ENCODE measurements at regions not wholly inside any gene's neighbourhood (a gene's known extent, or its start where the extent isn't known, plus 50 kb on each side); places are given as distances from the start of the nearest gene placed in this dataset.

DNA sequence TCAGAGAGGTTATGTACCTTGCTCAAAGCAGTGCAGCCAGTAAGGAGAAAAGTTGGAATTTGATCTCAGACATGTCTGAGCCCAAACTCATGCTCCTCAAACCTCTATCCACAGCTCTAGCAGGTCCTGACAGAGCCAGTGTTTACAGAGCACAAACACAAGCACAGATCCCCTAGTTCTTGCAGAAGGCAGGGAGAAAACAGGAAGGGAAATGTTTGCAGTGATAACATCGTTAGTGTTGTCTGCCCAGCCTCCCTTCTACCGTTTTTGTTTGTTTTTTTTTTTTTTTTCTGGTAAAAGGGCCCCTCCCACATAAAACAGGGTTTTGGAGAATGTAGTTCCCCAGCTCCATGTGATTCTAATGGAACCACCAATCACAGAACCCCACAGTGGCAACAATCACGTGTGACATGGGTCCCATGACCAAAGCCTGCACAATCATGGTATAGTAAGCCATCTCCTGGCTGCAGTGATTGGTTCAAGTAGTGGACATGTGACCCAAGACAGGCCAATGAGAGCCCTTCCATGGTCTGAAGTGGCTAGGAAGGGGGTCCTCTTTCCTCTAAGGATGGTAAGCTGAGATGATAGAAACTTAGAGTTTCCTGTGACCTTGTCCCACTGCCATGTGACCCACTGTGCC, 513.4 kb downstream of the MED13L start:
- no peaks in the 10 kb centered on the region for H3K36me3 ChIP-seq (ENCODE audit: insufficient read depth, low read length)
- no peaks in the 10 kb centered on the region for H4K20me1 ChIP-seq (ENCODE audit: insufficient read depth)
- no peak overlapping the region for H2AFZ ChIP-seq (ENCODE audit: low read depth, low read length)
- H3K9ac ChIP-seq (ENCODE audit: low read length), result no peak overlapping the region
- TF ChIP-seq TAF1 (IDR thresholded peaks at IDR 0.05; ENCODE audit: low read depth), result no peak
- no peak for TF ChIP-seq POLR2AphosphoS5 (IDR thresholded peaks at IDR 0.05)
- TF ChIP-seq, protein P1, sequence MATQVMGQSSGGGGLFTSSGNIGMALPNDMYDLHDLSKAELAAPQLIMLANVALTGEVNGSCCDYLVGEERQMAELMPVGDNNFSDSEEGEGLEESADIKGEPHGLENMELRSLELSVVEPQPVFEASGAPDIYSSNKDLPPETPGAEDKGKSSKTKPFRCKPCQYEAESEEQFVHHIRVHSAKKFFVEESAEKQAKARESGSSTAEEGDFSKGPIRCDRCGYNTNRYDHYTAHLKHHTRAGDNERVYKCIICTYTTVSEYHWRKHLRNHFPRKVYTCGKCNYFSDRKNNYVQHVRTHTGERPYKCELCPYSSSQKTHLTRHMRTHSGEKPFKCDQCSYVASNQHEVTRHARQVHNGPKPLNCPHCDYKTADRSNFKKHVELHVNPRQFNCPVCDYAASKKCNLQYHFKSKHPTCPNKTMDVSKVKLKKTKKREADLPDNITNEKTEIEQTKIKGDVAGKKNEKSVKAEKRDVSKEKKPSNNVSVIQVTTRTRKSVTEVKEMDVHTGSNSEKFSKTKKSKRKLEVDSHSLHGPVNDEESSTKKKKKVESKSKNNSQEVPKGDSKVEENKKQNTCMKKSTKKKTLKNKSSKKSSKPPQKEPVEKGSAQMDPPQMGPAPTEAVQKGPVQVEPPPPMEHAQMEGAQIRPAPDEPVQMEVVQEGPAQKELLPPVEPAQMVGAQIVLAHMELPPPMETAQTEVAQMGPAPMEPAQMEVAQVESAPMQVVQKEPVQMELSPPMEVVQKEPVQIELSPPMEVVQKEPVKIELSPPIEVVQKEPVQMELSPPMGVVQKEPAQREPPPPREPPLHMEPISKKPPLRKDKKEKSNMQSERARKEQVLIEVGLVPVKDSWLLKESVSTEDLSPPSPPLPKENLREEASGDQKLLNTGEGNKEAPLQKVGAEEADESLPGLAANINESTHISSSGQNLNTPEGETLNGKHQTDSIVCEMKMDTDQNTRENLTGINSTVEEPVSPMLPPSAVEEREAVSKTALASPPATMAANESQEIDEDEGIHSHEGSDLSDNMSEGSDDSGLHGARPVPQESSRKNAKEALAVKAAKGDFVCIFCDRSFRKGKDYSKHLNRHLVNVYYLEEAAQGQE (IDR thresholded peaks at IDR 0.05; ENCODE audit: borderline replicate concordance), result no peak
- TF ChIP-seq SMC3 (conservative IDR thresholded peaks at IDR 0.05; ENCODE audit: poor library complexity), result no peak
- no peak for TF ChIP-seq EZH2 (IDR thresholded peaks at IDR 0.05; ENCODE audit: borderline replicate concordance, insufficient read depth, low read length, poor library complexity, severe bottlenecking)
- H3K79me2 ChIP-seq (replicated peaks; ENCODE audit: insufficient read depth, low read length), result no peaks in the 10 kb centered on the region
- peaks cover 30% of the 10 kb centered on the region for H3K27me3 ChIP-seq (ENCODE audit: insufficient read depth, low read depth, low read length)
- H3K4me3 ChIP-seq (ENCODE audit: low read length), result no peak overlapping the region
- no peaks in the 10 kb centered on the region for H3K9me3 ChIP-seq (ENCODE audit: low read length)
- H3K4me2 ChIP-seq (ENCODE audit: low read length), result no peak overlapping the region
- H3K9me2 ChIP-seq (ENCODE audit: insufficient read depth, low read length), result no peaks in the 10 kb centered on the region
- H3F3A ChIP-seq (ENCODE audit: insufficient read depth, low read length, poor library complexity, severe bottlenecking), result no peaks in the 10 kb centered on the region
- no peak overlapping the region for H3K27ac ChIP-seq (ENCODE audit: low read length)

DNA sequence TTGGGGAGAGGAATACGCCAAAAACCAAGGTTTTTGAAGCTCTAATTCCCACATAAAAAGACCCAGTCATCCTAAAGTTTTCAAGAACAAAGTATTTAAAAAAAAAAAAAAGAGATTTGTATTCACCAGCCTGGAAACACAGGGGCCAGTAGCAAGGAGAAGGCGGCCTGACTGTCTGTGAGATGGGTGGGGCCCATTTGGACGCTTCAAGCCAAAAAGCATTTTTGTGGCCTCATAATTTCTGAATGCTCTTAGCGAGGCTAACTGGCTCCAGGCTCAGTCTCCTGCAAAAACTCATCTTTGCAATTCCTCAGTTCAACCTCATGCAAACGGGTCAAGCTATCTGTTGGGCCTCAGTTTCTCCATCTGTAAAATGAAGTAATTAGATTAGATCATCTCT, 514.1 kb downstream of the MED13L start:
- H3K4me2 ChIP-seq (ENCODE audit: low read length), result no peak overlapping the region

More for the DNA sequence above, 514.1 kb downstream of the MED13L start:
- H4K20me1 ChIP-seq (ENCODE audit: insufficient read depth), result no peaks in the 10 kb centered on the region
- H3K9me3 ChIP-seq (ENCODE audit: low read length), result no peaks in the 10 kb centered on the region
- H3K4me3 ChIP-seq (ENCODE audit: low read length), result no peak overlapping the region
- no peak overlapping the region for H3K9ac ChIP-seq (ENCODE audit: low read length)
- H3K27ac ChIP-seq (ENCODE audit: low read length), result no peak overlapping the region
- no peak for TF ChIP-seq EZH2 (IDR thresholded peaks at IDR 0.05; ENCODE audit: borderline replicate concordance, insufficient read depth, low read length, poor library complexity, severe bottlenecking)
- no peak for TF ChIP-seq MXI1 (conservative IDR thresholded peaks at IDR 0.05; ENCODE audit: poor library complexity, severe bottlenecking)
- TF ChIP-seq, protein P1 (IDR thresholded peaks at IDR 0.05; ENCODE audit: borderline replicate concordance), result no peak
- no peak for TF ChIP-seq EP300 (conservative IDR thresholded peaks at IDR 0.05; ENCODE audit: poor library complexity, severe bottlenecking)
- TF ChIP-seq, protein P2, sequence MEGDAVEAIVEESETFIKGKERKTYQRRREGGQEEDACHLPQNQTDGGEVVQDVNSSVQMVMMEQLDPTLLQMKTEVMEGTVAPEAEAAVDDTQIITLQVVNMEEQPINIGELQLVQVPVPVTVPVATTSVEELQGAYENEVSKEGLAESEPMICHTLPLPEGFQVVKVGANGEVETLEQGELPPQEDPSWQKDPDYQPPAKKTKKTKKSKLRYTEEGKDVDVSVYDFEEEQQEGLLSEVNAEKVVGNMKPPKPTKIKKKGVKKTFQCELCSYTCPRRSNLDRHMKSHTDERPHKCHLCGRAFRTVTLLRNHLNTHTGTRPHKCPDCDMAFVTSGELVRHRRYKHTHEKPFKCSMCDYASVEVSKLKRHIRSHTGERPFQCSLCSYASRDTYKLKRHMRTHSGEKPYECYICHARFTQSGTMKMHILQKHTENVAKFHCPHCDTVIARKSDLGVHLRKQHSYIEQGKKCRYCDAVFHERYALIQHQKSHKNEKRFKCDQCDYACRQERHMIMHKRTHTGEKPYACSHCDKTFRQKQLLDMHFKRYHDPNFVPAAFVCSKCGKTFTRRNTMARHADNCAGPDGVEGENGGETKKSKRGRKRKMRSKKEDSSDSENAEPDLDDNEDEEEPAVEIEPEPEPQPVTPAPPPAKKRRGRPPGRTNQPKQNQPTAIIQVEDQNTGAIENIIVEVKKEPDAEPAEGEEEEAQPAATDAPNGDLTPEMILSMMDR (IDR thresholded peaks at IDR 0.05; ENCODE audit: poor library complexity, severe bottlenecking), result no peak
- no peak for TF ChIP-seq SMC3 (conservative IDR thresholded peaks at IDR 0.05; ENCODE audit: poor library complexity)
- no peak for TF ChIP-seq POLR2AphosphoS5 (IDR thresholded peaks at IDR 0.05)
- no peak for TF ChIP-seq RAD21 (conservative IDR thresholded peaks at IDR 0.05)
- no peak for TF ChIP-seq TAF1 (IDR thresholded peaks at IDR 0.05; ENCODE audit: low read depth)
- H3K36me3 ChIP-seq (ENCODE audit: insufficient read depth, low read length), result no peaks in the 10 kb centered on the region
- H3K9me2 ChIP-seq (ENCODE audit: insufficient read depth, low read length), result no peaks in the 10 kb centered on the region
- H3K27me3 ChIP-seq (ENCODE audit: insufficient read depth, low read depth, low read length), result peaks cover 37% of the 10 kb centered on the region
- H3K79me2 ChIP-seq (replicated peaks; ENCODE audit: insufficient read depth, low read length), result no peaks in the 10 kb centered on the region
- no peaks in the 10 kb centered on the region for H3F3A ChIP-seq (ENCODE audit: insufficient read depth, low read length, poor library complexity, severe bottlenecking)
- H2AFZ ChIP-seq (ENCODE audit: low read depth, low read length), result no peak overlapping the region
